Panc1 (cell line): ENCODE measurements at regions not wholly inside any gene's neighbourhood (a gene's known extent, or its start where the extent isn't known, plus 50 kb on each side); places are given as distances from the start of the nearest gene placed in this dataset.

Source experiments
- ATAC-seq: fragments of 200-7000 bp; cut with Tn5 transposase; 2 replicates; pipeline ENCODE4 v1.9.1; 2020; ENCODE audit warnings: mild to moderate bottlenecking, moderate library complexity
- BruUV-seq: library from RNA; stranded (reverse); fragments of 400-500 nt; replicated peaks from 2 replicates; lab custom pipeline; 2021; lab: Mats Ljungman, UMichigan
- CTCF ChIA-PET: fragments of 300-600 bp; sonication (Branson Sonifier 250); formaldehyde crosslinking; loops from one replicate; lab custom pipeline; 2022; ENCODE audit warnings: antibody characterized with exemption; lab: Charles Lee
- POLR2A ChIA-PET: fragments of 300-600 bp; sonication (Branson Sonifier 250); formaldehyde crosslinking; loops from one replicate; lab custom pipeline; 2022; ENCODE audit warnings: antibody characterized with exemption; lab: Charles Lee
- DNase-seq: peaks from one replicate; pipeline ENCODE4 v3.0.0-alpha.2; 2010; ENCODE audit warnings: low read depth, low spot score
- H3K27ac ChIP-seq: 2 replicates; pipeline ENCODE4 v1.5.1; 2011; ENCODE audit warnings: mild to moderate bottlenecking, low read length, inconsistent platforms
- H3K27me3 ChIP-seq: fragments of 200-500 bp; sonication (Bioruptor generic); 2 replicates; pipeline ENCODE4 v1.6.0; 2014; ENCODE audit warnings: low read length, inconsistent platforms; ENCODE audit not compliant: control insufficient read depth, insufficient read depth
- H3K36me3 ChIP-seq: fragments of 200-500 bp; sonication (Bioruptor generic); 2 replicates; pipeline ENCODE4 v1.5.1; 2014; ENCODE audit warnings: inconsistent platforms, mild to moderate bottlenecking, low read length, moderate library complexity; ENCODE audit not compliant: control insufficient read depth, insufficient read depth
- H3K4me1 ChIP-seq: 2 replicates; pipeline ENCODE4 v1.5.1; 2011; ENCODE audit warnings: inconsistent platforms, mild to moderate bottlenecking, low read length, moderate library complexity; ENCODE audit not compliant: control insufficient read depth, insufficient read depth
- H3K4me3 ChIP-seq, 2 experiments: 2 replicates each; pipeline ENCODE4 v1.5.1; 2011 to 2012; ENCODE audit warnings: low read depth in 2 of 2, low read length in 2 of 2, mild to moderate bottlenecking in 2 of 2, inconsistent platforms in 1 of 2, moderate library complexity in 1 of 2
- H3K9me3 ChIP-seq: fragments of 200-500 bp; sonication (Bioruptor generic); 2 replicates; pipeline ENCODE4 v1.5.1; 2014; ENCODE audit warnings: low read depth, mild to moderate bottlenecking, inconsistent platforms, low read length, moderate library complexity; ENCODE audit not compliant: control insufficient read depth, insufficient read depth
- POLR2AphosphoS5 ChIP-seq: IDR thresholded peaks from 2 replicates; pipeline ENCODE4 v1.6.1; 2012; ENCODE audit warnings: mild to moderate bottlenecking, low read depth, low read length, moderate library complexity
- SIN3A ChIP-seq: IDR thresholded peaks from 2 replicates; pipeline ENCODE4 v1.6.1; 2012; ENCODE audit warnings: low read depth, mild to moderate bottlenecking, low read length, moderate library complexity, borderline replicate concordance; ENCODE audit not compliant: insufficient read depth
- TCF7L2 ChIP-seq: IDR thresholded peaks from 2 replicates; pipeline ENCODE4 v1.6.1; 2011; ENCODE audit warnings: mild to moderate bottlenecking, low read depth, low read length, inconsistent platforms
- in situ Hi-C: cut with HindIII; loops from 2 replicates; pipeline ENCODE4 v1.10.0; 2016; ENCODE audit warnings: low sequenced_read_pairs, low pct_unique_long_range_greater_than_20kb
- intact Hi-C: fragments of 100-400 bp; cut with micrococcal nuclease; formaldehyde crosslinking; loops from one replicate; pipeline ENCODE4 v1.10.0; 2022; ENCODE audit not compliant: unreplicated experiment
- TF ChIP-seq, protein P1 (sequence below): fragments of 450-650 bp; IDR thresholded peaks from 2 replicates; pipeline ENCODE4 v1.5.1; 2017; ENCODE audit warnings: mild to moderate bottlenecking
- TF ChIP-seq, protein P2 (sequence below), 2 experiments: IDR thresholded peaks; 2 replicates each; pipeline ENCODE4 v1.6.1; 2011 to 2012; ENCODE audit warnings: low read depth in 2 of 2, control low read depth in 1 of 2, low read length in 1 of 2, mild to moderate bottlenecking in 1 of 2, moderate library complexity in 1 of 2; ENCODE audit not compliant: insufficient read depth in 1 of 2

DNA sequence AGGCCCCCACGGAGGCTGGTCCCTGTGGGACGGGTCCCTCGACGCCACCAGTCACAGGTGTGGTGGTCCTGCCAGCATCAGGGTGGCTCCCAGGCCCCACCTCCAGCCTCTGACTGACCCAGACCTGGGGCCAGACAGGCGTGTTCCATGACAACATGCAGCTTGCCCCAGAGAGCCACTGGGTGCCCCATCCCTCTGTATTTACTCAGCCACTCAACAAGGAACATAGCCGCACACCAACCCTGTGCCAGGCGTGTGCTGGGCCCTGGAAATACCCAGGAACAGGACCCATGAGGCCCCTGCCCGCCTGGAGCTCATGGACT lies 65.4 kb downstream of the MATN1 start:
- Histone ChIP-seq H3K9me3 (no peaks in the 10 kb centered on the region), H3K4me1 (no peaks in the 10 kb centered on the region), H3K27me3 (no peaks in the 10 kb centered on the region), H3K27ac (no peak overlapping the region), H3K4me3 (no peak overlapping the region), H3K36me3 (no peaks in the 10 kb centered on the region)
- no peak for DNase-seq
- intact Hi-C loops, result no loop called here
- no TSS peak for BruUV-seq
- ATAC-seq, result peak; percentile 29; the same call in 1 of the 2 replicates
- TF ChIP-seq TCF7L2 (no peak), POLR2AphosphoS5 (no peak)
- TF ChIP-seq, protein P1, sequence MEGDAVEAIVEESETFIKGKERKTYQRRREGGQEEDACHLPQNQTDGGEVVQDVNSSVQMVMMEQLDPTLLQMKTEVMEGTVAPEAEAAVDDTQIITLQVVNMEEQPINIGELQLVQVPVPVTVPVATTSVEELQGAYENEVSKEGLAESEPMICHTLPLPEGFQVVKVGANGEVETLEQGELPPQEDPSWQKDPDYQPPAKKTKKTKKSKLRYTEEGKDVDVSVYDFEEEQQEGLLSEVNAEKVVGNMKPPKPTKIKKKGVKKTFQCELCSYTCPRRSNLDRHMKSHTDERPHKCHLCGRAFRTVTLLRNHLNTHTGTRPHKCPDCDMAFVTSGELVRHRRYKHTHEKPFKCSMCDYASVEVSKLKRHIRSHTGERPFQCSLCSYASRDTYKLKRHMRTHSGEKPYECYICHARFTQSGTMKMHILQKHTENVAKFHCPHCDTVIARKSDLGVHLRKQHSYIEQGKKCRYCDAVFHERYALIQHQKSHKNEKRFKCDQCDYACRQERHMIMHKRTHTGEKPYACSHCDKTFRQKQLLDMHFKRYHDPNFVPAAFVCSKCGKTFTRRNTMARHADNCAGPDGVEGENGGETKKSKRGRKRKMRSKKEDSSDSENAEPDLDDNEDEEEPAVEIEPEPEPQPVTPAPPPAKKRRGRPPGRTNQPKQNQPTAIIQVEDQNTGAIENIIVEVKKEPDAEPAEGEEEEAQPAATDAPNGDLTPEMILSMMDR, result no peak
- CTCF ChIA-PET, result no interaction called here
- in situ Hi-C loops, result no loop called here
- POLR2A ChIA-PET, result no interaction called here

GRCh38 chr1:30657131-30658013 lies 66.0 kb downstream of the MATN1 start:
- DNase-seq (no peak), ATAC-seq (peak; percentile 60)
- Histone ChIP-seq H3K4me1 (no peaks in the 10 kb centered on the region), H3K27me3 (no peaks in the 10 kb centered on the region), H3K9me3 (no peaks in the 10 kb centered on the region), H3K27ac (no peak overlapping the region), H3K4me3 (no peak overlapping the region), H3K36me3 (no peaks in the 10 kb centered on the region)
- CTCF ChIA-PET, result no interaction called here
- in situ Hi-C loops (no loop called here), intact Hi-C loops (no loop called here)
- TF ChIP-seq, protein P2, sequence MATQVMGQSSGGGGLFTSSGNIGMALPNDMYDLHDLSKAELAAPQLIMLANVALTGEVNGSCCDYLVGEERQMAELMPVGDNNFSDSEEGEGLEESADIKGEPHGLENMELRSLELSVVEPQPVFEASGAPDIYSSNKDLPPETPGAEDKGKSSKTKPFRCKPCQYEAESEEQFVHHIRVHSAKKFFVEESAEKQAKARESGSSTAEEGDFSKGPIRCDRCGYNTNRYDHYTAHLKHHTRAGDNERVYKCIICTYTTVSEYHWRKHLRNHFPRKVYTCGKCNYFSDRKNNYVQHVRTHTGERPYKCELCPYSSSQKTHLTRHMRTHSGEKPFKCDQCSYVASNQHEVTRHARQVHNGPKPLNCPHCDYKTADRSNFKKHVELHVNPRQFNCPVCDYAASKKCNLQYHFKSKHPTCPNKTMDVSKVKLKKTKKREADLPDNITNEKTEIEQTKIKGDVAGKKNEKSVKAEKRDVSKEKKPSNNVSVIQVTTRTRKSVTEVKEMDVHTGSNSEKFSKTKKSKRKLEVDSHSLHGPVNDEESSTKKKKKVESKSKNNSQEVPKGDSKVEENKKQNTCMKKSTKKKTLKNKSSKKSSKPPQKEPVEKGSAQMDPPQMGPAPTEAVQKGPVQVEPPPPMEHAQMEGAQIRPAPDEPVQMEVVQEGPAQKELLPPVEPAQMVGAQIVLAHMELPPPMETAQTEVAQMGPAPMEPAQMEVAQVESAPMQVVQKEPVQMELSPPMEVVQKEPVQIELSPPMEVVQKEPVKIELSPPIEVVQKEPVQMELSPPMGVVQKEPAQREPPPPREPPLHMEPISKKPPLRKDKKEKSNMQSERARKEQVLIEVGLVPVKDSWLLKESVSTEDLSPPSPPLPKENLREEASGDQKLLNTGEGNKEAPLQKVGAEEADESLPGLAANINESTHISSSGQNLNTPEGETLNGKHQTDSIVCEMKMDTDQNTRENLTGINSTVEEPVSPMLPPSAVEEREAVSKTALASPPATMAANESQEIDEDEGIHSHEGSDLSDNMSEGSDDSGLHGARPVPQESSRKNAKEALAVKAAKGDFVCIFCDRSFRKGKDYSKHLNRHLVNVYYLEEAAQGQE (IDR thresholded peaks at IDR 0.05; ENCODE audit: insufficient read depth in 1 of 2, low read depth in 2 of 2, low read length in 1 of 2), result no peak
- POLR2A ChIA-PET, result no interaction called here
- BruUV-seq, result no TSS peak

- intact Hi-C loops (no loop called here), in situ Hi-C loops (no loop called here)
- TF ChIP-seq, protein P1, result no peak
- TF ChIP-seq SIN3A, result no peak
- TF ChIP-seq POLR2AphosphoS5, result no peak
- no peak for TF ChIP-seq TCF7L2
- TF ChIP-seq, protein P2 (IDR thresholded peaks at IDR 0.05; ENCODE audit: insufficient read depth in 1 of 2, low read depth in 2 of 2, low read length in 1 of 2), result no peak
- H3K4me3 ChIP-seq, result no peak overlapping the region
- H3K9me3 ChIP-seq, result no peaks in the 10 kb centered on the region
- BruUV-seq, result no TSS peak
- no peak for DNase-seq
- H3K36me3 ChIP-seq, result no peaks in the 10 kb centered on the region
- no peak for ATAC-seq
- peaks cover 4% of the 10 kb centered on the region; the same call in 1 of the 2 replicates for H3K4me1 ChIP-seq
- POLR2A ChIA-PET, result no interaction called here
- no peaks in the 10 kb centered on the region for H3K27me3 ChIP-seq
- no peak overlapping the region for H3K27ac ChIP-seq
- CTCF ChIA-PET, result no interaction called here
These were observed 67.0 kb downstream of the MATN1 start for GRCh38 chr1:30656171-30656940.
